Neural crest cell (in vitro differentiated cells): ENCODE measurements at regions not wholly inside any gene's neighbourhood (a gene's known extent, or its start where the extent isn't known, plus 50 kb on each side); places are given as distances from the start of the nearest gene placed in this dataset.

Experiments used
- DNase-seq: peaks from one replicate; pipeline ENCODE4 v3.0.0; 2021; ENCODE audit warnings: low read depth, mixed read lengths, low spot score
- H3K27ac Mint-ChIP-seq: one replicate; pipeline ENCODE4 v1.8.0; 2021; ENCODE audit warnings: mild to moderate bottlenecking, mixed read lengths; ENCODE audit not compliant: unreplicated experiment
- H3K27me3 Mint-ChIP-seq: 2 replicates; pipeline ENCODE4 v1.8.0; 2021; ENCODE audit warnings: low read depth, mild to moderate bottlenecking, mixed read lengths
- H3K36me3 Mint-ChIP-seq: 2 replicates; pipeline ENCODE4 v1.8.0; 2021; ENCODE audit warnings: low read depth, mild to moderate bottlenecking, mixed read lengths
- H3K4me1 Mint-ChIP-seq: 2 replicates; pipeline ENCODE4 v1.8.0; 2021; ENCODE audit warnings: mixed read lengths
- H3K4me3 Mint-ChIP-seq: one replicate; pipeline ENCODE4 v1.8.0; 2021; ENCODE audit warnings: mild to moderate bottlenecking, mixed read lengths
- H3K9me3 Mint-ChIP-seq: 2 replicates; pipeline ENCODE4 v1.8.0; 2021; ENCODE audit warnings: mixed read lengths
- TF ChIP-seq, protein P1 (sequence below): fragments of 200-600 bp; sonication (generic); conservative IDR thresholded peaks from 2 replicates; pipeline ENCODE4 v1.5.0; 2021; ENCODE audit warnings: antibody characterized with exemption, mild to moderate bottlenecking

DNA sequence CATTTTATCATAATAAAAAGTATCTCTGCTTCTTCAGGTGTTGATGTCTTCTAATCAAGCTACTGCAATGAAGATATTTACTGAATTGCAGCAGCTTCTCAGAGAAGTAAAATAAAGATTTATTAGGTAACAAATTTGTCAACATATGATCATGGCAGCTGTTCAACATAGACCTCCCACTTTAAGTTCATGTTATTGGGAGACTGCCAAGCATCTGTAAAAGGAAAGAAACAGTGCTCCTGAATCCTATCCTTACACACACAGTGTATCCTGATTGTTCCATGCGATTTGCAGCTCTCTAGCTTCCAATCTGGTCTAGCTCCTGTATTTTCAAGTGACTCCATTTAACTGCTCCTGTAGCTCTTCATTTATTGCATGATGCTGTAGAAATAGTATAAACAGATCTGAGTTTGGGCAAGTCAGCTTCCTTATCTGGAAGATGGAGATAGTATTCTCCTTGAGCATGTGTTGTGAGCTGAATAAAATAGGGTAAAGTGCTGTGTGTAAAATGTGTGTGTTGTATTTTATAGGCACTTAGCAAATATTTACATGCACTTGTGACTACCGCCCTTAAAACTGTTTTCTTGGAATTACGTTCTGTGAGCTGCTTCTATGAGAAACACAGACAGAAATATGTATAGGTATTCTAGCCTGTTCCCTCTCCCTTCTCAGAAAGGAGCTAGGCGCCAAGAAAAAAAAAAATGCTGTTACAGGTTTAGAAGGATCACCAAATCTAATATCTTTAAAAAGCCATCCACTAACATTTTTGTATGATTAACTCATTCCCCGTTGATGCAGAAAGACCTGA is 290.6 kb downstream of the JRKL start:
- Mint-ChIP-seq H3K9me3 (peaks cover 3% of the 10 kb centered on the region), H3K27ac (no peak overlapping the region), H3K36me3 (no peaks in the 10 kb centered on the region), H3K4me3 (no peak overlapping the region), H3K4me1 (no peaks in the 10 kb centered on the region), H3K27me3 (no peaks in the 10 kb centered on the region)
- no peak for DNase-seq
- TF ChIP-seq, protein P1, sequence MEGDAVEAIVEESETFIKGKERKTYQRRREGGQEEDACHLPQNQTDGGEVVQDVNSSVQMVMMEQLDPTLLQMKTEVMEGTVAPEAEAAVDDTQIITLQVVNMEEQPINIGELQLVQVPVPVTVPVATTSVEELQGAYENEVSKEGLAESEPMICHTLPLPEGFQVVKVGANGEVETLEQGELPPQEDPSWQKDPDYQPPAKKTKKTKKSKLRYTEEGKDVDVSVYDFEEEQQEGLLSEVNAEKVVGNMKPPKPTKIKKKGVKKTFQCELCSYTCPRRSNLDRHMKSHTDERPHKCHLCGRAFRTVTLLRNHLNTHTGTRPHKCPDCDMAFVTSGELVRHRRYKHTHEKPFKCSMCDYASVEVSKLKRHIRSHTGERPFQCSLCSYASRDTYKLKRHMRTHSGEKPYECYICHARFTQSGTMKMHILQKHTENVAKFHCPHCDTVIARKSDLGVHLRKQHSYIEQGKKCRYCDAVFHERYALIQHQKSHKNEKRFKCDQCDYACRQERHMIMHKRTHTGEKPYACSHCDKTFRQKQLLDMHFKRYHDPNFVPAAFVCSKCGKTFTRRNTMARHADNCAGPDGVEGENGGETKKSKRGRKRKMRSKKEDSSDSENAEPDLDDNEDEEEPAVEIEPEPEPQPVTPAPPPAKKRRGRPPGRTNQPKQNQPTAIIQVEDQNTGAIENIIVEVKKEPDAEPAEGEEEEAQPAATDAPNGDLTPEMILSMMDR: no peak

DNA sequence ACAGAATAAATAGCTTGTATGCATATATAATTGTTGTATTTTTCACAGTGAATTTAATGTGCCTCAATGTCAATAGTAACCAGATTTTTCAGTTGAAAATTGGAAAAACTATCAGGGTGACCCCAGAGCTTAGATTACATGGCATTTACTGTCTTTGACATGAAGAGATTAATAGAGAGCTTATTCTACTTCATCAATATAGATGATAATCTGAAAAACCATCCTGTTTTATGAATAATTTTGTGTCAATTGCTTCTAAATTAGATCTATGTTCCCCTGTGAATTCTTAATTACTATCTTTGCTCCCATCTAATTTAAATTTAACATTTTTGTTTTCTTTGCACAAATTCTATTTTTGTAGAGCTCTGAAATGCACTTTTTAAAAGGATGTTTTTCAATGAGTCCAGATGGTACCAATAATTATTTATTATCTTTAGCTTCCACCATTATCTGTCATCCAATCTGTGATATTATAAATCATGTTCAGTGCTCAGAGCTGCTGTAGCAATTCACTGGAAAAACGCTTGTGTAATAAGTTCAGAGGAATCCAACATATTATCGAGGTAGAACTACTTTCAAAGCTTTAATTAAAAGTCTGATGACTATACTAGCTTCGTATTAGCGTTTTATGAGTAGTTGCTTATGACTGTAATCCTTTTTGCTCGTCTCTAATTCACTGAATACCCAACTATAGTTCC is 291.4 kb downstream of the JRKL start:
- H3K36me3 Mint-ChIP-seq: no peaks in the 10 kb centered on the region
- TF ChIP-seq, protein P1: no peak
- H3K4me3 Mint-ChIP-seq: no peak overlapping the region

DNA sequence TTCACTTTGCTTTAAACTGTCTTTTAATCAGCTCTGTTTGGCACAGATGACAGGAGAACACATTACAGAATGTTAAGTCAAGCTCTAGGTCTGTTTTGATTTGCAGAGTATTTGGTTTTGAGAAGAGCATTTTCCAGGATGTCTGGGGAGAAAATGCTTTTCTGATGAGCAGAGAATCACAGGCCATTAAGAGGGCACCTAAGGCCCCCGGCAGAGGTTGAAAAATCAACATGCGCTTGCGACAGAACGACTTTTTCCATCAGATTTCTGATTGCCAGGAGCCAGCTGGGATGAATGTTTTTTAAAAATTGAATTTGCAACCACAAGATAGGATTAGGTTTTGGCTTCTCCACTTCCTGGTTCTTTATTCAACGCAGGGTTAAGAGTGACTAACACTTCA is 304.5 kb downstream of the JRKL start:
- no peaks in the 10 kb centered on the region for H3K4me1 Mint-ChIP-seq
- peaks cover 4% of the 10 kb centered on the region for H3K27me3 Mint-ChIP-seq
- H3K36me3 Mint-ChIP-seq: no peaks in the 10 kb centered on the region
- H3K9me3 Mint-ChIP-seq: no peaks in the 10 kb centered on the region
- no peak overlapping the region for H3K4me3 Mint-ChIP-seq
- H3K27ac Mint-ChIP-seq: no peak overlapping the region
- no peak for DNase-seq
- TF ChIP-seq, protein P1: no peak

More for the DNA sequence above, 291.4 kb downstream of the JRKL start:
- Mint-ChIP-seq H3K27me3 (no peaks in the 10 kb centered on the region), H3K27ac (no peak overlapping the region), H3K9me3 (peaks cover 3% of the 10 kb centered on the region), H3K4me1 (no peaks in the 10 kb centered on the region)
- DNase-seq: no peak

DNA sequence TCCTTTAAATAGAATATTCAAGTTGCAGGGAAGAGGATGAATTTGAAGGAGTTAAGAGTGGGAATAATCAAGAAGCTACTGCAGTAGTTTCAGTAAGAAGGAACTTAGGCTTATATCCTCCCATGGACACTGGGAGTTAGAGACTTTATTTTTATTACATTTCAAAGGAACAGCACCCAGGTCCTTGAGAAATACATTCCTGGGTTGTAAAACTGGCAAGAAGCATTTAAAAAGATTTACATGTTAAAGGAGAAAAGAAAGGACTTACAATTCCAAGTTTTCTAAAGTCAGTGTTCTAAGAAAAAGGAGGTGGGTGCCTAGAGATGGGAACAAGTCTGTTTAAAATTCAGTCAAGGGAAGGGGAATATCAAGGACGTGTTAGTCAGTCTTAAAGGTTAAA is 306.9 kb downstream of the JRKL start:
- H3K4me1 Mint-ChIP-seq: no peaks in the 10 kb centered on the region
- TF ChIP-seq, protein P1: no peak
- no peaks in the 10 kb centered on the region for H3K27me3 Mint-ChIP-seq
- no peaks in the 10 kb centered on the region for H3K9me3 Mint-ChIP-seq
- H3K4me3 Mint-ChIP-seq: no peak overlapping the region
- no peak overlapping the region for H3K27ac Mint-ChIP-seq
- no peak for DNase-seq
- no peaks in the 10 kb centered on the region for H3K36me3 Mint-ChIP-seq

DNA sequence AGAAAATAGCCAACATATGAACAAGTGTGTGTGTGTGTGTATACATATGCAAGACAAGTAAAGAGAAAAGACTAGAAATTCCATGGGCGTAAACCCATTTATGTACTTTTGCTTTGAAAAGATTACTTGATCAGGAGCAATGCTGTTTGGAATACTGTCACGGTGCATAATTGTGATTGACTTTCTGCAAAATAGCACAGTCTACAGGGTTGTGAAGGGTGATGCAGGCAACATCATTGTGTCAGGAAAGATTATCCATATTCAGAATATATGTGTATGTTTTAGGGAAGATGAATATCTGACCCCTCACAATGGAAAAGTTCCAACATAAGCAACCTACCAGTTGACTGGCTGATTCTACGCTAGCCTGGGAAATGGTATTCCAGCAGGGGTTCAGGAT is 307.7 kb downstream of the JRKL start:
- no peak for DNase-seq
- H3K9me3 Mint-ChIP-seq: no peaks in the 10 kb centered on the region
- H3K27ac Mint-ChIP-seq: no peak overlapping the region
- H3K36me3 Mint-ChIP-seq: no peaks in the 10 kb centered on the region
- H3K4me3 Mint-ChIP-seq: no peak overlapping the region
- TF ChIP-seq, protein P1: no peak
- H3K4me1 Mint-ChIP-seq: no peaks in the 10 kb centered on the region
- H3K27me3 Mint-ChIP-seq: no peaks in the 10 kb centered on the region
